ENCODE measurements at regions not wholly inside any gene's neighbourhood (a gene's known extent, or its start where the extent isn't known, plus 50 kb on each side); places are given as distances from the start of the nearest gene placed in this dataset.

GRCh38 chr22:49201046-49201970 is 626.4 kb downstream of the BRD1 start:
- no peak overlapping the region for H3K4me3 ChIP-seq (ENCODE audit: insufficient read depth, low read length, poor library complexity, severe bottlenecking)
- H2AFZ ChIP-seq (ENCODE audit: low read depth, low read length, severe bottlenecking), result no peak overlapping the region
- H3K9me3 ChIP-seq (ENCODE audit: insufficient read depth, low read length), result no peaks in the 10 kb centered on the region
- no peak overlapping the region for H3K4me2 ChIP-seq (ENCODE audit: low read depth, low read length, poor library complexity, severe bottlenecking)
- TF ChIP-seq EZH2phosphoT487 (conservative IDR thresholded peaks at IDR 0.05; ENCODE audit: low read length) (no peak), CTCF (IDR thresholded peaks at IDR 0.05; ENCODE audit: insufficient read depth, low read length, poor library complexity, severe bottlenecking) (no peak)
- H3K36me3 ChIP-seq (ENCODE audit: low read length), result no peaks in the 10 kb centered on the region
- H3F3A ChIP-seq (ENCODE audit: insufficient read depth), result no peaks in the 10 kb centered on the region
- H3K79me2 ChIP-seq (ENCODE audit: insufficient read depth, low read length), result no peaks in the 10 kb centered on the region
- no peak overlapping the region for H3K9ac ChIP-seq (ENCODE audit: low read length)
- no peaks in the 10 kb centered on the region for H3K27me3 ChIP-seq (ENCODE audit: low read length)
- no peak overlapping the region for H3K27ac ChIP-seq (ENCODE audit: low read depth, low read length)
- no peaks in the 10 kb centered on the region for H3K9me2 ChIP-seq (replicated peaks; ENCODE audit: insufficient read depth, low read length)
- no peaks in the 10 kb centered on the region for H4K20me1 ChIP-seq (ENCODE audit: low read depth, low read length)

GRCh38 chr22:49199224-49199623 is 628.4 kb downstream of the BRD1 start:
- no peaks in the 10 kb centered on the region for H3K9me2 ChIP-seq (replicated peaks; ENCODE audit: insufficient read depth, low read length)
- H3F3A ChIP-seq (ENCODE audit: insufficient read depth), result no peaks in the 10 kb centered on the region
- no peaks in the 10 kb centered on the region for H3K79me2 ChIP-seq (ENCODE audit: insufficient read depth, low read length)
- H3K9me3 ChIP-seq (ENCODE audit: insufficient read depth, low read length), result no peaks in the 10 kb centered on the region
- no peak overlapping the region for H2AFZ ChIP-seq (ENCODE audit: low read depth, low read length, severe bottlenecking)
- H3K27me3 ChIP-seq (ENCODE audit: low read length), result no peaks in the 10 kb centered on the region
- H3K27ac ChIP-seq (ENCODE audit: low read depth, low read length), result no peak overlapping the region
- no peak for TF ChIP-seq CTCF (IDR thresholded peaks at IDR 0.05; ENCODE audit: insufficient read depth, low read length, poor library complexity, severe bottlenecking)
- no peak for TF ChIP-seq EZH2phosphoT487 (conservative IDR thresholded peaks at IDR 0.05; ENCODE audit: low read length)
- no peak overlapping the region for H3K4me2 ChIP-seq (ENCODE audit: low read depth, low read length, poor library complexity, severe bottlenecking)
- no peak overlapping the region for H3K9ac ChIP-seq (ENCODE audit: low read length)
- no peaks in the 10 kb centered on the region for H3K36me3 ChIP-seq (ENCODE audit: low read length)
- no peak overlapping the region for H3K4me3 ChIP-seq (ENCODE audit: insufficient read depth, low read length, poor library complexity, severe bottlenecking)
- H4K20me1 ChIP-seq (ENCODE audit: low read depth, low read length), result no peaks in the 10 kb centered on the region

GRCh38 chr22:49198705-49199084 is 629.0 kb downstream of the BRD1 start:
- no peaks in the 10 kb centered on the region for H3K9me2 ChIP-seq (replicated peaks; ENCODE audit: insufficient read depth, low read length)
- no peaks in the 10 kb centered on the region for H3K27me3 ChIP-seq (ENCODE audit: low read length)
- H3K4me2 ChIP-seq (ENCODE audit: low read depth, low read length, poor library complexity, severe bottlenecking), result no peak overlapping the region
- H3K4me3 ChIP-seq (ENCODE audit: insufficient read depth, low read length, poor library complexity, severe bottlenecking), result no peak overlapping the region
- H3K27ac ChIP-seq (ENCODE audit: low read depth, low read length), result no peak overlapping the region
- no peaks in the 10 kb centered on the region for H3F3A ChIP-seq (ENCODE audit: insufficient read depth)
- H4K20me1 ChIP-seq (ENCODE audit: low read depth, low read length), result no peaks in the 10 kb centered on the region
- H3K9ac ChIP-seq (ENCODE audit: low read length), result no peak overlapping the region
- no peak overlapping the region for H2AFZ ChIP-seq (ENCODE audit: low read depth, low read length, severe bottlenecking)
- TF ChIP-seq CTCF (IDR thresholded peaks at IDR 0.05; ENCODE audit: insufficient read depth, low read length, poor library complexity, severe bottlenecking) (no peak), EZH2phosphoT487 (conservative IDR thresholded peaks at IDR 0.05; ENCODE audit: low read length) (no peak)
- no peaks in the 10 kb centered on the region for H3K79me2 ChIP-seq (ENCODE audit: insufficient read depth, low read length)
- no peaks in the 10 kb centered on the region for H3K9me3 ChIP-seq (ENCODE audit: insufficient read depth, low read length)
- no peaks in the 10 kb centered on the region for H3K36me3 ChIP-seq (ENCODE audit: low read length)
